ENCODE measurements at regions not wholly inside any gene's neighbourhood (a gene's known extent, or its start where the extent isn't known, plus 50 kb on each side); places are given as distances from the start of the nearest gene placed in this dataset.

DNA sequence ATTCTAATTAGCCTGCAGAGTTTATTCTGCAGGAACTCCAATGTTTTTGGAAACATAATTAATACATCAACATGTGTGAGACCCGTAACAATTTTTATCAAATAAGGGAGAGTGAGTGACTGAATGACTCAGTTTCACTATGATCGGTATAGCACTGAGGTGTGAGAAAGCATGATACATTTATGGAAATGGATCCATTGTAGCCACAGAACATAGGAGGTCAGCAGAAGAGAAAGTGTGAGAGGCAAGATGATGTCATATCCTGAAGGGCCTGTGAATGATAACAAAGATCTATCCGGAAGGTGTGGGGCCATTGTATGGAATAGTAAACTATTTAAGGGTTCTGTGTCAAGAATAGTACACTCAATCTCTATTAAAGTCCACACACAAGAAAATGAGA lies 1406.1 kb upstream of the TENM4 start:
- no peak for DNase-seq (ENCODE audit: low spot score)

DNA sequence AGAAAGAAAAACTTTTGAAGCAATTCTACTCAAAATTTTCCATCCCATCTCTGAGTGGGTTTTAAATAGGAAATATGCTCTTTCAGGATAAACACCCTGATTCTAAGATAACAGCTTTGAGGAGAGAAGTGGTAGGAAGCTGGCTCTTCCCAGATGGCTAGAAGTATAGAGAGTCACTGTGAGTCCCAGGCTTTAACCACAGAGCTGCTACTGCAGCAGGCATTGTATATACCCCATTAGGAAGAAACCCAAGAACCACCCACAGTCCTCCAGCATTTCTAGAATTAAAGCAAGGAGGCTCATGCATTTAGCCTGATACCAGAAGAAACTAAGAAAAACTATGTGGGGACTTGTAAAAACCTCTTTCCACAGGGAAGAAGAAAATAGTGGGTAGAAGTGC lies 1405.6 kb upstream of the TENM4 start:
- DNase-seq (ENCODE audit: low spot score): no peak

DNA sequence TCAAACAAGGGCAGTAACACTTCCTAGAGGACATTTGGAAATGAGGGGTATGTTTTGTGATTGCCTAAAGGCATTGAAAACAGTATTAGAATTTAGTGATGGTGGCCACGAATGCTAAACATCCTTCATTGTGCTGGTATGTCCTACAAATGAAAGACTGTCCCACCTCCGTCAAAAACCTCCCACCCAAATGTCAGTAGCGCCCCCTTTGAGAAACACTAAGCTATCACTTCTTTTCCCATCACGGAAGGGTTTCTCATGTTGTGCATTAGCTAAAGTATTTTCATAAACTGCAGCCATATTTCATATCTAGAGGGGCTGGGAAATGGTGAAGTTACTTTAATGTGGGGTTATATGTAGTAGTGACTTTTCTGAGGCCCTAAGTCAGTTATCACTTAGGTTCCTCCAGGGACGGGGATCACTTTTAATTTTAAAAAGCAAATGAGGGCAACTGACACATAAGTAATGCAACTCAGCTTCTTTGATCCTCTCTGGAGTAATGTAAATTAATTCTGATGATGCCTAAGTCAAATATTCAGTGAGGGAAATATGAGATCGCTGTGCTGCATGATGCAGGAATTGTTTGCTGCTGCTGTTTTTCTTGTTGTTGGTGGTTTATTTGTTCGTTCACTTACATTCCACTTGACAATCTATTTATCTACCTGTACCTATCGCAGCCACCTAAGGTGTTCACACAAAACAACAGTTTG lies 1403.4 kb upstream of the TENM4 start:
- no peak for DNase-seq (ENCODE audit: low spot score)

DNA sequence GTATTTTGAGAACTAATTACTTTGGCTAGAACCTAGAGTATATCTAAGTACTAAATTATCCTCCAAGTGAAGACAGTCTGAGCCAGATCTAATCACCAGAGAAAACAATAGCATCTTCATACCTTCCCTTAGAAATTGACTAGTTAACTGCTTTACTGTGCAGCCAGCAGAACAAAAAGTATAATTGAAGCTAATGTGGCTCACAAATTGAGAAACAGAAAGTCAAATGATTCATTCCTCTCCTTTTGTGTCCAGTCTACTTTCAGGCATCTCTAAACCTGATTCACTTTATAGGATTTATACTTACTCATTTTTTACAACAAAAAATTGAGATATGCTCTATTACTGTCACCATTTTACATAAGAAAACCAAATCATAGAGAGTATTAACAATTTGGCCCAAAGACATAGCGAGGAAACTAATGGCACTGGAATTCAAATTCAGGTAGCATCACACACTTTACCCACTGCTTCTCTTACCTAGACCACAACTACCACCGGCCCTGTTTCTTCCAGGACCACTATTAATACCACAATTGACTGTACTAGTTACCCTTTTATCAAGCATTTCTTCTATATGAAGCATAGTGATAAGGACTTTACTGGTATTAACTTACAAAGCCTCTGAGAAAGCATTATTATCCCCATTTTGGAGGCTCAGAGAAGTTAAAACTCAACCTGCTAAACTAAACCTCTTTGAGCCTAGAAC lies 1402.6 kb upstream of the TENM4 start:
- no peak for DNase-seq (ENCODE audit: low spot score)

DNA sequence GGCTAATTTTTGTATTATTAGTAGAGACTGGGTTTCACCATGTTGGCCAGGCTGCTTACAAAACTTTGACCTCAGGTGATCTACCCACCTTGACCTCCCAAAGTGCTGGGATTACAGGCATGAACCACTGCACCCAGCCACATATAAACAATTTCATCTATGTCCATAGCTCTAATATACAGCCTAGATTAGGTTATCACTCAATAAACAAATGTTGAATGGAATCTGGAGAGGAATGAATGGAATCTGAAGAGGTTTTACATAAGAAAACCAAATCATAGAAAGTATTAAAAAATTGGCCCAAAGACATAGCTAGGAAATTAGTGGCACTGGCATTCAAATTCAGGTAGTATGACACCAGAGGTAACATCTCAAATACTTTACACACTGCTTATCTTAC lies 1401.4 kb upstream of the TENM4 start:
- DNase-seq (ENCODE audit: low spot score): no peak

DNA sequence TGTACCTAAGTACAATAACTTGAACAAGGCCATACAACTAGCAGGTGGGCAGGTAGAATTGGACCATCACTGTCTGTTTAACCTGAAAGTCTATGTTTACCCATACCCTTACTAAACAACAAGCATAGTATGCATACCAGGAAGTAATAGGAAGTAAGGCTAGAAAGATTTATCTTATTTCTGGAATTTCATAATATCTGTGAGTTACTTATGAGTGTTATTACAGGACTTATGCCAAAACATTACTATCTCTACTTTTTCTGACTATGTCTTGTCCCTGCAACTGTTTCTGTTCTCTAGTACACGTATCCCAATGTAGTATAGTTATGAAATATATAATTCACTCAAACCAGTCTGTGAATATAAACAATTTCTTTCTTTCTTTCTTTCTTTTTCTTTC lies 1400.8 kb upstream of the TENM4 start:
- no peak for DNase-seq (ENCODE audit: low spot score)

DNA sequence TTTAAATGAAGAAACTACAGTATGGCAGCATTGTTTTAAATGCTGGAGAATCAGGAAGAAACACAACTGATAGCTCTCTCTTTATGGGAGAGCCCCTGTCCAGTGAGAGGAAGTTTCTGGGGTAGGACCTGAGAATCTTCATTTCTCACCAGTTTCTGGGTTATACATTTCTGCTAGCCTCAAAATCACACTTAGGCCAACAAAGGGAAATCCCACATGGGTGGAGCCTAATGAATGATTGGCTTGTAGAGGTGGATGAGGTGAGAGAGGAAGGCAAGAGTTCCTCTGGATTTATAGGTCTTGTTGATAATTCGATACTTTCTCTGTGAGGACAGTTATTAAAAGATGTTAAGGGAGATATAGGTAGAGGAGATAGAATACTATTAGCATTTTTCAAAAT lies 1397.3 kb upstream of the TENM4 start:
- DNase-seq (ENCODE audit: low spot score): no peak

DNA sequence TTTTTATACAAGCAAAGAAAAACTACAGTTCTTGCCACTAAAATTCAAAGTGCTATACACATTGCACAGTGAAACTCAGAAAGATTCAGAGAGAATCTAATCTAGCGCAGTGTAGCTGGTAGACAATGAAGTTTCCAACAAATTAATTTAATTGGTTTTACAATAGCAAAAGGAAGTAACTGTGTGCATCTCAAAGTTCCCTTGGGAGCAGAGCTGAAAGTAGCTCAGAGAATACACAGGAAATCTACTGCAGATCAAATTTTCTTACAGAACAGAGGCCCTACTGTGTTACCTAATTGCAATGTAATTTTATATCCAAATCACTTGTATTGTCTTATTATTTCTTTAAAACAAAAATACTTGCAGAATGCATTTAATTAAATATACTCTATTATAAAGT lies 1396.2 kb upstream of the TENM4 start:
- DNase-seq (ENCODE audit: low spot score): no peak

- no peak for DNase-seq (ENCODE audit: low spot score)
Observed at GRCh38 chr11:80831374-80831773, 1390.5 kb upstream of the TENM4 start.

- no peak for DNase-seq (ENCODE audit: low spot score)
Observed at GRCh38 chr11:80827781-80828180, 1387.0 kb upstream of the TENM4 start.

- no peak for DNase-seq (ENCODE audit: low spot score)
Observed at GRCh38 chr11:80826808-80827207, 1386.0 kb upstream of the TENM4 start.

GRCh38 chr11:80822308-80822707 lies 1381.5 kb upstream of the TENM4 start:
- no peak for DNase-seq (ENCODE audit: low spot score)

GRCh38 chr11:80819271-80819670 lies 1378.4 kb upstream of the TENM4 start:
- no peak for DNase-seq (ENCODE audit: low spot score)

DNA sequence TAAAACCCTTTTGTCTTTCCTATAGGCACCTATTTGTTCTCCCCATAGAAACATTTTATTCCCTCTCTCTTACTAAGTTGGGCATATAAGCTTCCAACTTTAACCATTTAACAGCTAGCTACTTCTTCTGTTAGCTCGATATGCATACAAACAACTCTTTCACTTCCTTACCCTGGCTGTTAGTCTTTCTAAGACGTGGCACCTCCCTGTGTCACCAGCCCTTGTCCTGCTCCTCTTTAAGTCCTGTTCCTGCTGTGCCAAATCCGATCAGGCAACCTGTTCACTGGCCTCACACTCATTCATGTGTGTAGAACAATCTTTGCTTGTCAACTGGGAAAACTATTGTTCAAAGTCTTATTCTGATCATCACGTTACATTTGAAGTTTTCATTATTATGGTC lies 1376.1 kb upstream of the TENM4 start:
- DNase-seq (ENCODE audit: low spot score): no peak

- no peak for DNase-seq (ENCODE audit: low spot score)
Observed at GRCh38 chr11:80816454-80816847, 1375.6 kb upstream of the TENM4 start.

GRCh38 chr11:80815752-80816453 lies 1375.1 kb upstream of the TENM4 start:
- DNase-seq (ENCODE audit: low spot score): peak; percentile 2

DNA sequence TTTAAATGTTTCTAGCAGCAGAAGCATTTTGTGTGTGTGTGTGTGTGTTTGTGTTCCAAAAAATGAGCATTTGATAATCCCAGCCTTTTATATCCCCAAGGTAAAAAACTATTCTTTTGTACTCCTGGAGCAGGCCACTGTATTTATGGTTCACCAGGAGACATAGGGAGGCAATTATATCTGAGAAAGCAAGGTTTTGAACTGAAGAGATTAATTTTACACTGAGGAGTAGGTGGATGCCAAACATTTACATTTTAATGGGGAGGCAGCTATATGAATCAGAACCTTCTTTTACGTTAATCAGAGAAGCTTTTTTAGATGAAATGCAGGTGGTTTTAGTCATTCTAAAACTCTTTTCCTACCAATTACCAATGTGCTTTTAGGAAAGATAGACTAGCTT lies 1374.0 kb upstream of the TENM4 start:
- no peak for DNase-seq (ENCODE audit: low spot score)

- no peak for DNase-seq (ENCODE audit: low spot score)
Observed at GRCh38 chr11:80810695-80811094, 1369.9 kb upstream of the TENM4 start.

DNA sequence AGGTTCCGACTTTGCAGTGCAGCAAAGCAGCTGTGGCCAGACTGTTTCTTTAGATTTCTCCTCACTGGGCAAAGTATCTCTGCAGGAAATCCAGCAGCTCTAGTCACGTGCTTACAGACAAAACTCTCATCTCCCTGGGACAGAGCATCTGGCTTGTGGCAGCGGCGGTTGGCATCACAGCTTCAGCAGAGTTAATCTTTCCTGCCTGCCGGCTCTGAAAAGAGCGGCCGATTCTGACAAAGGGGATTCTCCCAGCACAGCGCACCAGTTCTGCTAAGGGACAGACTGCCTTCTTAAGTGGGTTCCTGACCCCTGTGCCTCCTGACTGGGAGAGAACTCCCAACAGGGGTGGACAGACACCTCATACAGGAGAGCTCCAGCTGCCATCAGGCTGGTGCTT lies 1357.3 kb upstream of the TENM4 start:
- DNase-seq (ENCODE audit: low spot score): no peak

DNA sequence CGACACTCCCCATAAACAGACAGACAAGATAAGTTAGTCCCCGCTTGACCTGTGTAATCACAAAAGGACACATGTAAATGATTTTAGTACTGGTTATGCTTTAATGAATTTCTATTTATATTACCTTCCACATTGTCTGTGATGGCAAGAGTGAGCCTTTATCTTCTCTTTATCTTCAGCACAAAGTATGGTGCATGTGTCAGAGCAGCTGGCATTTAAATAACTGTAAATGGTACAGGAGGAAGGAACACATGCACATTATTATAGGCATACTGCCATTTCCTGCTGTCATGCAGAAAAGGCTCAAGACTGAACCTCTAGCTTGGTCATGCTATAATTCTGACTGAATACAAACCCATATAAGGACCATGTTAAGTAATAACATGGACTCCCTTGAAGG lies 1342.7 kb upstream of the TENM4 start:
- no peak for DNase-seq (ENCODE audit: low spot score)

GRCh38 chr11:80782135-80782885 lies 1341.5 kb upstream of the TENM4 start:
- DNase-seq (ENCODE audit: low spot score): no peak

- no peak for DNase-seq (ENCODE audit: low spot score)
Observed at GRCh38 chr11:80779905-80780605, 1339.2 kb upstream of the TENM4 start.

Measured in germinal center (tissue), 1 donor.